ENCODE measurements at regions not wholly inside any gene's neighbourhood (a gene's known extent, or its start where the extent isn't known, plus 50 kb on each side); places are given as distances from the start of the nearest gene placed in this dataset.

GRCh38 chr9:107890921-107891465, 401.4 kb upstream of the KLF4 start:
- Histone ChIP-seq H3K4me1 (peaks cover 0 to 17% (median 16%) of the 10 kb centered on the region in 4 donors), H3K36me3 (no peaks in the 10 kb centered on the region), H3K4me3 (no peak overlapping the region), H3K9me3 (no peaks in the 10 kb centered on the region), H3K27me3 (no peaks in the 10 kb centered on the region), H3K27ac (no peak overlapping the region)
- DNase-seq = no peak
- no peak for TF ChIP-seq EP300 (IDR thresholded peaks at IDR 0.05)
- TF ChIP-seq POLR2A (IDR thresholded peaks at IDR 0.05) = no peak
- TF ChIP-seq POLR2AphosphoS5 (IDR thresholded peaks at IDR 0.05) = no peak
- TF ChIP-seq, protein P1, sequence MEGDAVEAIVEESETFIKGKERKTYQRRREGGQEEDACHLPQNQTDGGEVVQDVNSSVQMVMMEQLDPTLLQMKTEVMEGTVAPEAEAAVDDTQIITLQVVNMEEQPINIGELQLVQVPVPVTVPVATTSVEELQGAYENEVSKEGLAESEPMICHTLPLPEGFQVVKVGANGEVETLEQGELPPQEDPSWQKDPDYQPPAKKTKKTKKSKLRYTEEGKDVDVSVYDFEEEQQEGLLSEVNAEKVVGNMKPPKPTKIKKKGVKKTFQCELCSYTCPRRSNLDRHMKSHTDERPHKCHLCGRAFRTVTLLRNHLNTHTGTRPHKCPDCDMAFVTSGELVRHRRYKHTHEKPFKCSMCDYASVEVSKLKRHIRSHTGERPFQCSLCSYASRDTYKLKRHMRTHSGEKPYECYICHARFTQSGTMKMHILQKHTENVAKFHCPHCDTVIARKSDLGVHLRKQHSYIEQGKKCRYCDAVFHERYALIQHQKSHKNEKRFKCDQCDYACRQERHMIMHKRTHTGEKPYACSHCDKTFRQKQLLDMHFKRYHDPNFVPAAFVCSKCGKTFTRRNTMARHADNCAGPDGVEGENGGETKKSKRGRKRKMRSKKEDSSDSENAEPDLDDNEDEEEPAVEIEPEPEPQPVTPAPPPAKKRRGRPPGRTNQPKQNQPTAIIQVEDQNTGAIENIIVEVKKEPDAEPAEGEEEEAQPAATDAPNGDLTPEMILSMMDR (IDR thresholded peaks at IDR 0.05) = no peak
- intact Hi-C loops (cut with DNase I) = no loop called here
- 96 to 98% methylated on average over 3 of the region's 3 CpGs for WGBS, 2 donors

DNA sequence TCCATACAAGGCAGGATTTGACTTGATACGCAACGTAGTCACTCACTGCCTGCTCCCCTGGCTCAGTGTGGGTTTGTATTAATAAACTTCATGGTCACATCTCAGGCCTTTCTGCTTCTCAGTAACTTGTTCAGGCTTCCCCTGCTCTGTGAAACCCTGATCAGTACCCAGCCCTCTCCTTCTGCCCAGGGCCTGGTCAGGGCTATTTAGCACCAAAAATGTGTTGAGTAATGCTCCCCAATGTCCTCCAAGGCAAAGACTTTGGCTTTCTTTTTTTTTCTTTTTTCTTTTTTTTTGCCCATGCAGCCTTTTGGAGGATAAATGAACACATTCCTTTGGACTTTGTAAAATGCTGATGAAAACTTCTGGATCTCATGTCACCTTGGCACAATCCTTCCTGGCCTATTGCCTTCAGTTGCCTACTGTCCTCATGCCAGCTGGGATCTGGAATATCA, 399.2 kb upstream of the KLF4 start:
- intact Hi-C loops (cut with DNase I) = no loop called here
- Histone ChIP-seq H3K36me3 (no peaks in the 10 kb centered on the region), H3K4me1 (no peaks in the 10 kb centered on the region), H3K27ac (no peak overlapping the region), H3K9me3 (no peaks in the 10 kb centered on the region), H3K4me3 (no peak overlapping the region), H3K27me3 (no peaks in the 10 kb centered on the region)
- TF ChIP-seq POLR2A (IDR thresholded peaks at IDR 0.05) = no peak
- TF ChIP-seq EP300 (IDR thresholded peaks at IDR 0.05) = no peak
- TF ChIP-seq, protein P1 (IDR thresholded peaks at IDR 0.05) = no peak
- no peak for TF ChIP-seq POLR2AphosphoS5 (IDR thresholded peaks at IDR 0.05)
- 97 to 98% methylated on average over 2 of the region's 2 CpGs for WGBS, 2 donors
- no peak for DNase-seq

- Histone ChIP-seq H3K27ac (no peak overlapping the region), H3K9me3 (no peaks in the 10 kb centered on the region), H3K4me3 (no peak overlapping the region), H3K36me3 (no peaks in the 10 kb centered on the region), H3K27me3 (no peaks in the 10 kb centered on the region), H3K4me1 (no peaks in the 10 kb centered on the region)
- TF ChIP-seq EP300 (IDR thresholded peaks at IDR 0.05) (no peak), POLR2AphosphoS5 (IDR thresholded peaks at IDR 0.05) (no peak), POLR2A (IDR thresholded peaks at IDR 0.05) (no peak)
- TF ChIP-seq, protein P1 (IDR thresholded peaks at IDR 0.05) = no peak
- intact Hi-C loops (cut with DNase I) = no loop called here
- no peak for DNase-seq
Observed at GRCh38 chr9:107886826-107887225, 397.3 kb upstream of the KLF4 start.

DNA sequence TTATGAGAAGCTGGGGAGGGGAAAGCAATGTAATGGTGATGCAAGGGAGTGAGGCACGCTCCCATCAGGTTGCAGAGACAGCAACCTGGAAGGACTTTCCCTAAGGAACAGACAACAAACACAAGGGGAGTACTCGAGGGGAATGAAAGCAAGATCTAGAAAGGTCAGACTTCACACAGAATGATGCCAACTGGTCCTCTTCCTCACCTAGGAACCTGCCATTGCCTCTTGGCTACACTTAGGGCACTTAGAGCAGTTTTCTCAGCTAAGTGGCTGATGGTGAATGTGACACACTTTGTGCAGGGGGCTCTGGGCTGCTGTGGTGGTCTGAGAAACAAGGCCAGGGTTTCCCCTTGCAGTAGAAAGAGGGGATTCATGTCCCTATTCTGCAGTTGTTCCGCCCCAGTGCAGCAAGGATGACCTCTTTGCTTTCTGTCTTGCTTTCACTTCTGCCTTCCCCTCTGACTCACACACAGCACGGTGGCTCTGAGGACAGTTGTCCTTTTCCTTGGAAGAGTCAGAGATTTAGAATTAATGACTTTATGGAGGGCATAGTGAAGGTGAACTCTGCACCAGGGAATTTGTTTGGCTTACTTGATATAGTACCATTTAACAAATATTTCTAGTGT, 394.0 kb upstream of the KLF4 start:
- TF ChIP-seq POLR2AphosphoS5 (IDR thresholded peaks at IDR 0.05) (no peak), EP300 (IDR thresholded peaks at IDR 0.05) (no peak), POLR2A (IDR thresholded peaks at IDR 0.05) (no peak)
- TF ChIP-seq, protein P1 (IDR thresholded peaks at IDR 0.05) = no peak
- intact Hi-C loops (cut with DNase I) = no loop called here
- Histone ChIP-seq H3K4me1 (no peaks in the 10 kb centered on the region), H3K27me3 (no peaks in the 10 kb centered on the region), H3K27ac (no peak overlapping the region), H3K4me3 (no peak overlapping the region), H3K36me3 (no peaks in the 10 kb centered on the region), H3K9me3 (no peaks in the 10 kb centered on the region)
- DNase-seq = no peak
- 59 to 68% methylated on average over 4 of the region's 4 CpGs for WGBS, 2 donors
